BE2C (cell line): ENCODE measurements at regions not wholly inside any gene's neighbourhood (a gene's known extent, or its start where the extent isn't known, plus 50 kb on each side); places are given as distances from the start of the nearest gene placed in this dataset.
"Not testable (repeated sequence)": the region's sequence is repeated elsewhere in the genome, so short reads cannot be mapped to it uniquely, and the experiment has no call there.

Experiments used
- DNase-seq: peaks from one replicate; pipeline ENCODE4 v3.0.0-alpha.2; 2020
- H3K27me3 ChIP-seq: fragments of 250-450 bp; sonication (Bioruptor Pico); 2 replicates; pipeline ENCODE4 v1.5.1; 2020; ENCODE audit warnings: mild to moderate bottlenecking
- H3K36me3 ChIP-seq: fragments of 250-450 bp; sonication (Bioruptor Pico); 2 replicates; pipeline ENCODE4 v1.5.1; 2020; ENCODE audit warnings: mild to moderate bottlenecking
- H3K4me1 ChIP-seq: fragments of 250-450 bp; sonication (Bioruptor Pico); 2 replicates; pipeline ENCODE4 v1.5.1; 2020
- H3K4me3 ChIP-seq: 2 replicates; pipeline ENCODE4 v1.5.1; 2011; ENCODE audit warnings: low read depth, low read length
- H3K9me3 ChIP-seq: fragments of 250-450 bp; sonication (Bioruptor Pico); 2 replicates; pipeline ENCODE4 v1.5.1; 2020
- TF ChIP-seq, protein P1 (sequence below): IDR thresholded peaks from 2 replicates; pipeline ENCODE4 v1.5.1; 2012; ENCODE audit warnings: mild to moderate bottlenecking, low read depth, low read length

DNA sequence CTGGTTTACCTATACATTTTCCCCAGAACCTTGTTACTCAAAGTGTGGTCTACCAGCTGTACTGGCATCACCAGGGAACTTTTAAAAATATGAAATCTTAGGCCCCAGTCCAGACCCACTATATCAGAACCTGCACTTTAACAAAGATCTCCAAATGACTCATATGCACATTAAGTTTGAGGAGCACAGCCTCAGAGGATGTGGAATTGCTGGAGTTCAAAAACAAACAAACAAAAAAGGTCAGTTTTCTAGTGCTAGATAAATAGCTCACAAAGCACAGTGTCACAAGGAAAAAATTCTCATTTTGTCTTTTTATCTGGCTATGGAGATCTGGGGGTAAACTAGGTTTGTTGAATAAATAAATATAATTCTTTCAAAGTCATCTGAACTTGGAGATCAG is 68.9 kb upstream of the ANKRD55 start:
- Histone ChIP-seq H3K9me3 (no peaks in the 10 kb centered on the region), H3K4me1 (peaks cover 36% of the 10 kb centered on the region), H3K27me3 (no peaks in the 10 kb centered on the region), H3K4me3 (no peak overlapping the region), H3K36me3 (no peaks in the 10 kb centered on the region)
- DNase-seq = no peak
- TF ChIP-seq, protein P1, sequence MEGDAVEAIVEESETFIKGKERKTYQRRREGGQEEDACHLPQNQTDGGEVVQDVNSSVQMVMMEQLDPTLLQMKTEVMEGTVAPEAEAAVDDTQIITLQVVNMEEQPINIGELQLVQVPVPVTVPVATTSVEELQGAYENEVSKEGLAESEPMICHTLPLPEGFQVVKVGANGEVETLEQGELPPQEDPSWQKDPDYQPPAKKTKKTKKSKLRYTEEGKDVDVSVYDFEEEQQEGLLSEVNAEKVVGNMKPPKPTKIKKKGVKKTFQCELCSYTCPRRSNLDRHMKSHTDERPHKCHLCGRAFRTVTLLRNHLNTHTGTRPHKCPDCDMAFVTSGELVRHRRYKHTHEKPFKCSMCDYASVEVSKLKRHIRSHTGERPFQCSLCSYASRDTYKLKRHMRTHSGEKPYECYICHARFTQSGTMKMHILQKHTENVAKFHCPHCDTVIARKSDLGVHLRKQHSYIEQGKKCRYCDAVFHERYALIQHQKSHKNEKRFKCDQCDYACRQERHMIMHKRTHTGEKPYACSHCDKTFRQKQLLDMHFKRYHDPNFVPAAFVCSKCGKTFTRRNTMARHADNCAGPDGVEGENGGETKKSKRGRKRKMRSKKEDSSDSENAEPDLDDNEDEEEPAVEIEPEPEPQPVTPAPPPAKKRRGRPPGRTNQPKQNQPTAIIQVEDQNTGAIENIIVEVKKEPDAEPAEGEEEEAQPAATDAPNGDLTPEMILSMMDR = no peak

DNA sequence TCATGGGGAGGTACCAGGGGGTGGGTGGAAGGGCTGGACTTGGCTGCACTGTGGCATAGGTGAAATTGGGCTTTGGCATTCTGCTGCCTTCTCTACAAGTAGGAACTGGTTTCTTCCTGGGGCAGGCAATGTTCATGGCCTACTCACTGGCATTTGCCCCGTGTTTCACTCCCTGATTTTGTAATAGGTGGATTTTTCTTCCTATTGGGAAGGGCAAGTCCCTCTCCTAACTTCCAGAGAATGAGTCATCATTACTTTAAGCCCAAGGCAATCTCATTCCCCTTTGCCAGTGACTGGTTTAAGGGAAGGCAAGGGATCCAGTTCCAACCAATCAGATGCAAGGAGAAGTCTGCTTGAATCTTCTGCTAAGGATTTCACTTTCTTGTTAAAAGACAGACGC is 67.9 kb upstream of the ANKRD55 start:
- Histone ChIP-seq H3K9me3 (no peaks in the 10 kb centered on the region; the same call in 1 of the 2 replicates), H3K36me3 (no peaks in the 10 kb centered on the region), H3K4me1 (peaks cover 34% of the 10 kb centered on the region), H3K4me3 (no peak overlapping the region), H3K27me3 (no peaks in the 10 kb centered on the region)
- TF ChIP-seq, protein P1 = no peak
- no peak for DNase-seq

DNA sequence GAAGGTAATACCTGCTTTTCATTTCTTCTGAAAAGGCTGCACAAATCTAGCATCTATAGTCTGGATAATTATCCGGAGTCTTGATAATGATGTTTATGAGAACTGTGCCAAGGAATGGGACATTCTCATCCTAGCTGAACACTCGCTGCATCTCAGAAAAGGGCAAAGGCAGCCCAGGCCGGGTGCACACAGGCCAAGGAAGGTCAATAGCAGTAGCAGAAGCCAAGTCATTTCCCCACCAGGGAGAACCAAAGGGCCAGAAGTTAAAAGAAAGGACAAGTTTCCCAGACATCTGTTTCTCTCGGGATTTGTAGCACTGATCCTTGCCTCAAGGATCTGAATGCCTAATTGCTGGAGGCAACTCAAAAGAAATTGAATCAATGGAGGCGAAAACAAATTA is 66.1 kb upstream of the ANKRD55 start:
- Histone ChIP-seq H3K27me3 (no peaks in the 10 kb centered on the region), H3K9me3 (peaks cover 3% of the 10 kb centered on the region; the same call in 1 of the 2 replicates), H3K4me3 (no peak overlapping the region), H3K36me3 (no peaks in the 10 kb centered on the region), H3K4me1 (peaks cover 20% of the 10 kb centered on the region)
- DNase-seq = no peak
- TF ChIP-seq, protein P1 = no peak

DNA sequence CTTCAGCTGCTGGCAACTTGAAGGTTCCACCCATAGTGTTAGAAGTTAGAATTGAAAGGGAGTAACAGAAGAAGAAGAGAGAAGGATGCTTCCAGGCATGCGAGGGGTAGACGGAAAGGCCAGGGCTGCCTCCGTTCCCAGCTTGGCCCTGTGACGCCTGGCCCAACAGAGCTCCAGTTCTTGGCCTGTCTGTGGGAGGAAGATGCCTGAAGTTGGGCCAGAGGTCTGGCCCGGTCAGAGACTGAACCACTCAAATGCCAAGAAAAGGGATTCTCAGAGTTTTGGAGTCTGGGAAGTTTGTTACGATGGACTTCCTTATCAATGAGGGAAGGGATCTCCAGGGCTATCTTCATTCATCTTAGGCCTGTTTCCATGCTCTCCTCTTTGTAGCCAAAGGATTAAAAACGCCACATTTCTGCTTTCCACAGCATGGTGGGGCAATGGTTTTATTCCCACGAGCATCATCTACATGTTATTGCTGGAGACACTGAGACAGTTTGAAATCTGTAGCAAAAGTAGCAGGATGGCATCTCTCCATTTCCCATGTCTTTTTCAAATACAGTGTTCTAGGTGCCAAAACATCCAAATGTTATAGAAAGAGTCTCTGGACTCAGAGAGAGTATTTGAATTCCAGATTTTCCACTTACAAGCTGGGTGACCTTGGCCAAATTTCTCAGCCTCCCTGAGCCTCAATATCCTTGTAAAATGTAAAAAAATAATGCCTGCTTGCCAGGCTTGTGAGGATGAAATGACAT is 65.4 kb upstream of the ANKRD55 start:
- TF ChIP-seq, protein P1 = no peak

DNA sequence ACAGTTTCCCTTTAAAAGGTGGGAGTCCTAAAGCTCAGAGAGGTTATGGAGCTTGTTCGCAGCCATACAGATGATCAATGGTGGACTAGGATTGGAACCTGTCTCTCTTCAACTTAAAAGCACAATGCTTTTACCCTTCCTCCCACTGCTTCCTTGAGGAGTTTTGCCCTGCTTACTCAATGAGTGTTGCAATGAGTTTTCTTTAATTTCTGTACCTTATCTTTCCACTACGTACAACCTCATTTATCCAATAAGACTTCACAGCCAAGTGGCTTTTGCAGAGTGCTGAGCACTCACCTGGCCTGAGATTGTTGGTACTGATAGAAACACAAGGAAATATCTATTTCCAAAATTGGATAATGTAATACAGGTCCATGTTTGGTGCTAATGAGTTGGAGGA is 64.7 kb upstream of the ANKRD55 start:
- Histone ChIP-seq H3K27me3 (no peaks in the 10 kb centered on the region), H3K36me3 (no peaks in the 10 kb centered on the region), H3K4me1 (peaks cover 14% of the 10 kb centered on the region), H3K4me3 (no peak overlapping the region), H3K9me3 (peaks cover 3% of the 10 kb centered on the region; the same call in 1 of the 2 replicates)
- no peak for DNase-seq
- TF ChIP-seq, protein P1 = no peak

More for the DNA sequence above, 65.4 kb upstream of the ANKRD55 start:
- Histone ChIP-seq H3K4me1 (peaks cover 15% of the 10 kb centered on the region), H3K36me3 (no peaks in the 10 kb centered on the region), H3K27me3 (no peaks in the 10 kb centered on the region), H3K9me3 (peaks cover 3% of the 10 kb centered on the region; the same call in 1 of the 2 replicates), H3K4me3 (no peak overlapping the region)
- no peak for DNase-seq

DNA sequence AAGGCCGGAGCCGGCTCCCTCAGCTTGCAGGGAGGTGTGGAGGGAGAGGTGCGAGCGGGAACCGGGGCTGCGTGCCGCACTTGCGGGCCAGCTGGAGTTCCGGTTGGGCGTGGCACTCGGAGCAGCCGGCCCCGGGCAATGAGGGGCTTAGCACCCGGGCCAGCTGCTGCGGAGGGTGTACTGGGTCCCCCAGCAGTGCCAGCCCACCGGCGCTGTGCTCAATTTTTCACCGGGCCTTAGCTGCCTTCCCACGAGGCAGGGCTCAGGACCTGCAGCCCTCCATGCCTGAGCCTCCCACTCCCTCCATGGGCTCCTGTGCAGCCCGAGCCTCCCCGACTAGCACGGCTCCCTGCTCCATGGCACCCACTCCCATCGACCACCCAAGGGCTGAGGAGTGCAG is 62.2 kb upstream of the ANKRD55 start:
- H3K27me3 ChIP-seq, H3K9me3 ChIP-seq, H3K4me3 ChIP-seq, DNase-seq, H3K36me3 ChIP-seq: not testable (repeated sequence)
- H3K4me1 ChIP-seq = peaks cover 12% of the 10 kb centered on the region
